NCI-H526 (cell line): ENCODE measurements at regions not wholly inside any gene's neighbourhood (a gene's known extent, or its start where the extent isn't known, plus 50 kb on each side); places are given as distances from the start of the nearest gene placed in this dataset.
"Not testable (repeated sequence)": the region's sequence is repeated elsewhere in the genome, so short reads cannot be mapped to it uniquely, and the experiment has no call there.

ENCODE experiments used
- DNase-seq, 2 experiments: peaks; one replicate each; lab custom pipeline; 2025; lab: John Stamatoyannopoulos, UW

GRCh38 chr5:13346401-13346800, 598.1 kb downstream of the DNAH5 start:
- DNase-seq: no peak

GRCh38 chr5:13339093-13339492, 605.4 kb downstream of the DNAH5 start:
- no peak for DNase-seq

- DNase-seq: not testable (repeated sequence)
These were observed 609.5 kb downstream of the DNAH5 start for GRCh38 chr5:13335026-13335425.

GRCh38 chr5:13331585-13331984, 612.9 kb downstream of the DNAH5 start:
- no peak for DNase-seq

DNA sequence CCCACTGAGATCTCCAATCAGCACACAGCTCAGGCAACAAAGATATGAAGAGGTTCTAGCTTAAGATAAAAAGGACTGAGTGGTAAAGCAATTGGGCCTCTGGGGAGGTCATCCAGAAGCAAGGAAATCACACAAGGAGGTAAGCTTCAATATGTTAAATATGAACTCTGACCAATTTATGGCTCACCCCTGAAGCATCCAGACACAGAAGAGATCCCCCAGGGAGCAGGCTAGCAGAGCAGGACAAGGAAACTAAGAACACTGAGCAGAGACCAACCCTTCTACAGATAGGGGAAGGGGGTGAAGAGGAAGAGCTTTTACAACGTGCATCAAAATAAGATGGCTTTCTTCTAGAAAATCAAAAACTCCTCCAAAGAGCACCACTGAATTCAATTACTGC, 616.2 kb downstream of the DNAH5 start:
- DNase-seq: no peak

DNA sequence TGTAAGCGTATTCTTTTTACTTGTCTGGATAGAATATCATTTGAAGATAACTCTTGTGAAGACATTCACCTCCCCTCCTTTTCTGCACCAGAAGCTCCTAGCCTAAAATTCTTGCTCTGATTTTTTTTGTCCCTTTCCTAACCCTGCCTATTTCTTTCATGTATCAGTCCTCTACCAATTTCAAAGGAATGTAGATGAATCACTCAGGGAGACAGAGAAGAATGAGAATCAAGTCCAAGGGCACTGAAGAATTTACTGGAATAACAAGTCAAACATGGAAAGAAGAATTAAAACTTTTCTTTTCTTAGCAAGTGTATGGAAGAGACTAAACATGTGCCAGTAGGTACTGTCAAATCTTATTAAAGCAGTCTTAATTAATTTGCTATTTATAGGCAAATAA, 618.7 kb downstream of the DNAH5 start:
- no peak for DNase-seq

DNA sequence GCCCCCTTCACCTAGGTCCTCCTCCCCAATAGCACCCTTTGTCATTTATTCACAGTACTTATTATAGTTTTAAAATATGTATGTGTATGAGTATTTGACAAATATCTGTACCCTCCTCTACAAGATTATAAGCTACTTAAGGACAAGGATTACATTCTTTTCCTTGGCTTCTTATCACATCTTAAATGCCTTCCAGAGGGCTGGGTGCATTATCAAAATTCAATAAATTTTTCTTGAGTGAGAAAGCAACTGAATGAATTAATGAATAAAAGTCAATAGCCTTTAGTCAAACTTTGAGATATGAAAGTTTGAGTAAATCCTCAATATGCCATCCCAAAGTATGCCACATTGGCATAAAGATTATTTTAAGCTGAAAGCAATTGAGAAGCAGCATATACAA, 621.7 kb downstream of the DNAH5 start:
- DNase-seq: no peak

DNA sequence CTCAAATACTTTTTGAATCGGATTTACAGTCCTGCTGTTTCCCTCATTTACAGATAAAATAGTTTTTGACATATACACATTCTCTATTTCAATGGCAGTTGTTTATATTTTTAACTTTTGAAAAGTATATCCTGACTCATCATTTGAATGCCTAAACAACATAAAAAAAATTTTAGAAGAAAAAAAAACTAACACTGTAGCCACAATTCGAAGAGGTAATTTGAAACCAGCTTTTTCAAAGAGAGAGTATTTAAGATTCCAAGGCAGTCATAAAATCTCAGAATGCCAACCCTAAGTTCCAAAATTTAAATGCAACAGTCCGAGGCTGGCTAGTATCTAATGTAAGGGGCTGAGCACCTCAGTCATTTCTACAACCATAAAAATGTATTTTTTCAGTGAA, 626.8 kb downstream of the DNAH5 start:
- no peak for DNase-seq

- DNase-seq: no peak
These were observed 628.3 kb downstream of the DNAH5 start for GRCh38 chr5:13316176-13316575.

- DNase-seq: no peak
These were observed 637.0 kb downstream of the DNAH5 start for GRCh38 chr5:13307480-13307879.

DNA sequence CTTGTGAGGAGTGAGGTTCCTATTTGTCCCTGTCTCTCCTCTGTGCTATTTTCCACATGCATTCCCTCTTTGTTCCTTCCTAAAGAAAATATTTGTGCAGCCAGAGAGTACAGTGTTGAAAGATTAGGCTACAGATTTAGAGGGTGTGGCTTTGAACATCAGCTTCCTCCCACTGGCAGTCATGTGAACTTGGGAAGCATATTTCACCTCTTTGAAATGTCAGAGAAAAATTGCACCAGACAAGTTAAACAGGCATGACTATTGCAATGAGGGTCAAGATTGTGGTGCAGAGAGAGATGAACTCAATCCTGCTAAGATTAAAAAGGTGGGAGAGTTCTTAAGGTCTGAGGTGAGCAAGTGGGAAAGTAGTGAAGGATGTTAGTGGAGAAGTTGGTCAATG, 641.0 kb downstream of the DNAH5 start:
- no peak for DNase-seq

DNA sequence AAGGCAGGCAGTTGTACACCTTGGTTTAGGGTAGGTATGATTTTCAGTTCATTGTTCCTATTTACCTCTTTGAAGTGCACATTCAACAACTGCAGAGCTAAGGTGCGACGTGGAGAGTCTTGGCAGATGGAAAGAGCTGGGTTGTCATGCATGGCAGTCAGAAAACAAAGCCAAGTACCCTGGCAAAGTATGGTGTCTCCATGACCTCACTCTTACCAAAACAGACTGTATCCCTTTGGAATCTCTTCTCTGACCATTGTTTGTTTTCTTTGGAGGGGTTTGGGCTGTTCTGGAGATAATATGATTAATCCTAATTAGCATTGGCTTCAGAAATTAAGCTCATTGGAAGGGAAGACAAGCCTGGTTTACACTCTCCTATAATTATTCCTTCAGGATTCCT, 665.7 kb downstream of the DNAH5 start:
- no peak for DNase-seq

- peak in 1 of 2 experiments; percentile 24 for DNase-seq
These were observed 666.3 kb downstream of the DNAH5 start for GRCh38 chr5:13278148-13278547.

DNA sequence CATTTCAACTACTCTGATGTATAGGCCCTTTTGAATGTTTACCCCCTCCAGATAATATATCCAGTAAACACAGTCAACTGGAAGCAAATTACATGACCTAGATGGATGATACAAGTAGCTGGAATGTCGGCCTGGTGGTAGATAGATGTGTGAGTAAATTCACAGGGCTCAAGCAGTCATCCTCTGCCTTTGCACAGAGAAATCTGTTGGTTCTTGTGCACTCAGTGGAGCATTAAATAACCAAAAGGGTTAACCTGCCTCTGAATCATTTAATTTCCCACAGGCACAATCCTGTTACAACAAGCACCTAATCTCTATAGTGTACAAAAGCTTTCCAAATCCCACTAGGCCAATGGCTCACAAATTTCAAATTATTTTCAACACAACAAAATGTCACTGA, 668.3 kb downstream of the DNAH5 start:
- DNase-seq: no peak

DNA sequence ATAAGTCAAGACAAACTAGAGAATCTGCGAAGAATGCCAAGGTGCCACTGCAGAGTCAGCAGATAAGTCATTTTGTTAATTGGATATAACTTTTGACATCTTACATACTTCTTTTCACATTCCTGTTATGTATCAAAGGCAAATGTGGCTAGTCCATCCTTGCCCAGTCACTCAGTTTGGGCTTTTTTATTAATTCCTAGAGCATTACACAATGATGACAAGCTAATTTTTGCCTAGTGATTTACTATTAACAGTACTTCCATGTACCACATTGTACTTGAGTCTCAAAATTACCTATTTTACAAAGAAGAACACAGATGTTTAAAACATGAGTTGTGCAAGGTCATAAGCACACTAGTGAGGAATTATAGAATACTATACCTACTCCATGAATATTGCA, 680.8 kb downstream of the DNAH5 start:
- DNase-seq: no peak

DNA sequence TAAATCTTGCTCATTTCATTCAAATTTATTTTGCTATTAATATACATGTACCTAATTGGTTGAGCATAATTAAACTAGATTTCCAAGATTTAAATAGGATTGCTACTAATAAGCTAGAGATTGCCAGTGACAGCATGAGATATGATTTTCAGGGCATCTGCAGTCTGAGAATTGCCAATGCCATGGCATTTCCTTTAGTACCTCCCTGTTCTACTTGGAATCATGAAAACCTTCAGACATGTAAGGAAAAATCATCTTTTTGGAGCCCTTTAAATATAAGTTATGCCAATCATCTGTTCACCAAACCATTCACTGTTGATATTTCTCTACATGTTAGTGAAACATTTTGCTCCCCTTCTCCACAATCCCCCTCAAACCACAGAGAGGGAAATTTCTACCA, 691.4 kb downstream of the DNAH5 start:
- DNase-seq: no peak

GRCh38 chr5:13252699-13253098, 691.8 kb downstream of the DNAH5 start:
- no peak for DNase-seq

GRCh38 chr5:13251623-13252376, 692.7 kb downstream of the DNAH5 start:
- DNase-seq: no peak

- DNase-seq: peak in 1 of 2 experiments; percentile 43
These were observed 693.8 kb downstream of the DNAH5 start for GRCh38 chr5:13250464-13251291.

- DNase-seq: no peak
These were observed 694.6 kb downstream of the DNAH5 start for GRCh38 chr5:13249854-13250253.

DNA sequence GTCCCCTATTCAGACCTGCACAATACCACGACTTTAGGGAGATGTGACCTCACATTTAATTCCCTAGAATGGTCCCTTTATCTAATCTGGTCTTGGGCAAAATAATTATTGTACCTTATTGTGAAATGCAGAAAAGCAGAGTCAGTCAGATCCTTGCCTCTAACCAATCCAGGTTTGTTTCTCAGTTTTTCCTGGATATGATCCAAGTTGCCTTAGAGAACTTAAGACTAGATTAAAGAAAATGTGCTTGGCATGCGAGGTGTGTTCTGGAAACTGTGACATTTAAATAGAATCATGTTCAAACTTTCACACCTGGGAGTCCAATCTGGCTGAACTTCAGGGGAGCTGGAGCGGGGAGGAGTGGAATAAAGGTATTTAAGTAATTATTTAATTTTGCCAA, 696.2 kb downstream of the DNAH5 start:
- DNase-seq: no peak

- DNase-seq: no peak
These were observed 698.4 kb downstream of the DNAH5 start for GRCh38 chr5:13246053-13246452.

DNA sequence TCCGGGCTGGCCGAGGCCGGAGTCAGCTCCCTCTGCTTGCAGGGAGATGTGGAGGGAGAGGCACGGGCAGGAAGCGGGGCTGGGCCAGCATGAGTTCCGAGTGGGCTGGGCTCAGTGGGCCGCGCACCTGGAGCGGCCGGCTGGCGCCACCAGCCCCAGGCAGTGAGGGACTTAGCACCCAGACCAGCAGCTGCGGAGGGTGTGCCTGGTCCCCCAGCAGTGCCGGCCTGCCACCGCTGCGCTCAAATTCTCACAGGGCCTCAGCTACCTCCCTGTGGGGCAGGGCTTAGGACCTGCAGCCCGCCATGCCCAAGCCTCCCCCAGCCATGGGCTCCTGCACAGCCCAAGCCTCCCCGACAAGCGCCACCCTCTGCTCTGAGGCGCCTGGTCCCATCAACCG, 700.3 kb downstream of the DNAH5 start:
- no peak for DNase-seq
